Keratinocyte (primary cell): ENCODE measurements at regions not wholly inside any gene's neighbourhood (a gene's known extent, or its start where the extent isn't known, plus 50 kb on each side); places are given as distances from the start of the nearest gene placed in this dataset.

Experiments used
- DNase-seq: peaks from one replicate; pipeline ENCODE4 v3.0.0-alpha.2; 2011; ENCODE audit warnings: low read depth, missing footprints, low spot score
- FAIRE-seq: peaks from 2 replicates; lab custom pipeline; 2011; peaks lifted over from hg19 to GRCh38; lab: Jason Lieb, UNC
- H2AFZ ChIP-seq: 2 replicates; pipeline ENCODE4 v1.6.0; 2012; ENCODE audit warnings: low read length, control low read depth, inconsistent platforms; ENCODE audit not compliant: control insufficient read depth
- H3K27ac ChIP-seq: 2 replicates; pipeline ENCODE4 v1.5.1; 2011; ENCODE audit warnings: low read length; ENCODE audit not compliant: control insufficient read depth, insufficient read depth
- H3K27me3 ChIP-seq: 3 replicates; pipeline ENCODE4 v1.6.0; 2011; ENCODE audit warnings: low read length; ENCODE audit not compliant: control insufficient read depth, insufficient read depth; ENCODE audit errors: extremely low read depth
- H3K36me3 ChIP-seq, 2 experiments: 2 replicates in 1 of 2; 3 replicates in 1 of 2; pipeline ENCODE4 v1.5.1; 2011; ENCODE audit warnings: low read length in 2 of 2, mild to moderate bottlenecking in 1 of 2; ENCODE audit not compliant: control insufficient read depth in 2 of 2, insufficient read depth in 2 of 2; ENCODE audit errors: extremely low read depth in 1 of 2
- H3K4me1 ChIP-seq: 3 replicates; pipeline ENCODE4 v1.5.1; 2011; ENCODE audit warnings: low read length; ENCODE audit not compliant: control insufficient read depth, insufficient read depth; ENCODE audit errors: extremely low read depth
- H3K4me2 ChIP-seq: 3 replicates; pipeline ENCODE4 v1.6.0; 2011; ENCODE audit warnings: low read depth, low read length; ENCODE audit not compliant: control insufficient read depth, insufficient read depth; ENCODE audit errors: extremely low read depth
- H3K4me3 ChIP-seq, 3 experiments: fragments of 200-600 bp in 1 of 3; sonication (generic) in 1 of 3; 2 replicates in 2 of 3; 3 replicates in 1 of 3; pipeline ENCODE4 v1.5.1; 2011 to 2016; ENCODE audit warnings: low read length in 3 of 3, mild to moderate bottlenecking in 3 of 3, control low read depth in 2 of 3, inconsistent platforms in 1 of 3, low read depth in 1 of 3, mixed read lengths in 1 of 3, mixed run types in 1 of 3, moderate library complexity in 1 of 3; ENCODE audit not compliant: control insufficient read depth in 2 of 3, insufficient read depth in 2 of 3; ENCODE audit errors: extremely low read depth in 1 of 3
- H3K79me2 ChIP-seq: 2 replicates; pipeline ENCODE4 v1.6.0; 2012; ENCODE audit warnings: low read length; ENCODE audit not compliant: control insufficient read depth, insufficient read depth
- H3K9ac ChIP-seq: 3 replicates; pipeline ENCODE4 v1.6.0; 2011; ENCODE audit warnings: low read length; ENCODE audit not compliant: control insufficient read depth, insufficient read depth; ENCODE audit errors: extremely low read depth
- H3K9me1 ChIP-seq: 3 replicates; pipeline ENCODE4 v1.6.0; 2011; ENCODE audit warnings: low read length; ENCODE audit not compliant: control insufficient read depth, insufficient read depth; ENCODE audit errors: extremely low read depth
- H3K9me3 ChIP-seq: 2 replicates; pipeline ENCODE4 v1.5.1; 2012; ENCODE audit warnings: low read depth, low read length; ENCODE audit not compliant: control insufficient read depth
- H4K20me1 ChIP-seq: 3 replicates; pipeline ENCODE4 v1.6.0; 2011; ENCODE audit warnings: low read length; ENCODE audit not compliant: control insufficient read depth, insufficient read depth; ENCODE audit errors: extremely low read depth
- EZH2 ChIP-seq: IDR thresholded peaks from one replicate; pipeline ENCODE4 v1.6.1; 2012; ENCODE audit warnings: inconsistent platforms, mild to moderate bottlenecking, low read length, moderate library complexity
- dilution Hi-C: fragments of 300-500 bp; cut with MboI; formaldehyde crosslinking; loops from one replicate; pipeline ENCODE4 v1.7.0; 2020; ENCODE audit warnings: low sequenced_read_pairs; ENCODE audit not compliant: extremely low pct_ligation_motif_present
- TF ChIP-seq, protein P1 (sequence below), 3 experiments: IDR thresholded peaks in 1 of 3; conservative IDR thresholded peaks in 1 of 3; optimal IDR thresholded peaks in 1 of 3; 2 replicates in 2 of 3; 3 replicates in 1 of 3; pipeline versions ENCODE3 to v1.5.1; 2011; ENCODE audit warnings: low read length in 3 of 3, mild to moderate bottlenecking in 3 of 3, moderate library complexity in 2 of 3, control low read depth in 1 of 3, inconsistent platforms in 1 of 3; ENCODE audit not compliant: insufficient read depth in 2 of 3; ENCODE audit errors: extremely low read depth in 1 of 3

DNA sequence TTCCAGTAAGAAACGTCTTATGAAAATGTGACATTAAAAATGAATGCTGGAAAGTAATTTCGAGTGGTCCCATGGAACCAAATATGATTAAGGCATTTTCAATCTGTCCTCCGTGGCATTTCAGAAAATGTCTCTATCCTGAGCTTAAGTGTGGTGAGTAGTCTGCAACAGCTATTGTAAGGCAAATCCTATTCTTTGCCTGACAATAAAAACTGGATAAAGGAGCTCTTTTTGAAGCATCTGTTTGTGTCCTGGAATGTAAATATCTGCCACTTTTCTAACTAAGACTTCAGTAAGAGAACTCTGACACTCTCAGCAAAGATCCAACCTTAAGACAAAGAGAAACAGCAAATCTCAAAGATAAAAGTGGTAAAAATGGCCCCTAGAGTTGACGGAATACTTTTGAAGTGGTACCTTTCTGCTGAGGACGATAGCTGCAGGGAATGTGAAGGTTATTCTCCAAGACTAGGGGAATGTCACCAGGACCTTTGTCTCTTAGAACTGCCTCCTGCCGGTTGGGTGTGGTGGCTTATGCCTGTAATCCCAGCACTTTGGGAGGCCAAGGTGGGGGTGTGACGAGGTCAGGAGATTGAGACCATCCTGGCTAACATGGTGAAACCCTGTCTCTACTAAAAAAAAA is 486.7 kb upstream of the ZP4 start:
- Histone ChIP-seq H3K79me2 (no peaks in the 10 kb centered on the region), H3K4me1 (no peaks in the 10 kb centered on the region), H3K27me3 (no peaks in the 10 kb centered on the region), H2AFZ (no peak overlapping the region), H3K9ac (no peak overlapping the region), H3K9me3 (no peaks in the 10 kb centered on the region), H3K36me3 (no peaks in the 10 kb centered on the region), H3K4me3 (no peak overlapping the region), H4K20me1 (no peaks in the 10 kb centered on the region), H3K27ac (no peak overlapping the region), H3K9me1 (no peaks in the 10 kb centered on the region), H3K4me2 (no peak overlapping the region)
- FAIRE-seq (no peak), DNase-seq (no peak)
- dilution Hi-C loops = no loop called here
- TF ChIP-seq, protein P1, sequence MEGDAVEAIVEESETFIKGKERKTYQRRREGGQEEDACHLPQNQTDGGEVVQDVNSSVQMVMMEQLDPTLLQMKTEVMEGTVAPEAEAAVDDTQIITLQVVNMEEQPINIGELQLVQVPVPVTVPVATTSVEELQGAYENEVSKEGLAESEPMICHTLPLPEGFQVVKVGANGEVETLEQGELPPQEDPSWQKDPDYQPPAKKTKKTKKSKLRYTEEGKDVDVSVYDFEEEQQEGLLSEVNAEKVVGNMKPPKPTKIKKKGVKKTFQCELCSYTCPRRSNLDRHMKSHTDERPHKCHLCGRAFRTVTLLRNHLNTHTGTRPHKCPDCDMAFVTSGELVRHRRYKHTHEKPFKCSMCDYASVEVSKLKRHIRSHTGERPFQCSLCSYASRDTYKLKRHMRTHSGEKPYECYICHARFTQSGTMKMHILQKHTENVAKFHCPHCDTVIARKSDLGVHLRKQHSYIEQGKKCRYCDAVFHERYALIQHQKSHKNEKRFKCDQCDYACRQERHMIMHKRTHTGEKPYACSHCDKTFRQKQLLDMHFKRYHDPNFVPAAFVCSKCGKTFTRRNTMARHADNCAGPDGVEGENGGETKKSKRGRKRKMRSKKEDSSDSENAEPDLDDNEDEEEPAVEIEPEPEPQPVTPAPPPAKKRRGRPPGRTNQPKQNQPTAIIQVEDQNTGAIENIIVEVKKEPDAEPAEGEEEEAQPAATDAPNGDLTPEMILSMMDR (optimal IDR thresholded peaks at IDR 0.05 in 1 of 3, IDR thresholded peaks at IDR 0.05 in 1 of 3, conservative IDR thresholded peaks at IDR 0.05 in 1 of 3; ENCODE audit: extremely low read depth in 1 of 3, insufficient read depth in 2 of 3, low read length in 3 of 3) = no peak
- TF ChIP-seq EZH2 = no peak

DNA sequence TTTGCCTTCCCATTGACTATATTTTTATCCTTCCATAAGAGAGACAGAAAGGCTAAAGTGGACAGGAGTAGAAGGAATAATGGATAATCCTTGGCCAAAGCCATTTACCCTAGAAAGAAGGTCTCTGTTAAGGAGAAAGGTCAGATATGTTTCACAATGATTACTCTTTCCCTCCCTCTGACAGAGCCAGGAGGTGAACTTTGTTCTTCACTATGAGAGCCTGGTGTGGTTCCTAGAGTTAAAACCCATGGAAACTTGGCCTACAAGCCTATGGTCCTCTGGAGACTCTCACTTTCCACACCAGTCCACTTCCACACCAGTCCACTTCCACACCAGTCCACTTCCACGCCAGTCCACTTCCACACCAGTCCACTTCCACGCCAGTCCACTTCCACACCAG is 479.9 kb upstream of the ZP4 start:
- no peak overlapping the region for H2AFZ ChIP-seq
- H3K4me2 ChIP-seq = no peak overlapping the region
- dilution Hi-C loops = no loop called here
- H3K9me1 ChIP-seq = no peaks in the 10 kb centered on the region
- no peaks in the 10 kb centered on the region for H3K36me3 ChIP-seq
- no peak for TF ChIP-seq EZH2
- TF ChIP-seq, protein P1 (optimal IDR thresholded peaks at IDR 0.05 in 1 of 3, IDR thresholded peaks at IDR 0.05 in 1 of 3, conservative IDR thresholded peaks at IDR 0.05 in 1 of 3; ENCODE audit: extremely low read depth in 1 of 3, insufficient read depth in 2 of 3, low read length in 3 of 3) = no peak
- H3K27me3 ChIP-seq = no peaks in the 10 kb centered on the region
- no peaks in the 10 kb centered on the region for H3K9me3 ChIP-seq
- H3K4me1 ChIP-seq = no peaks in the 10 kb centered on the region
- H3K27ac ChIP-seq = no peak overlapping the region
- H4K20me1 ChIP-seq = no peaks in the 10 kb centered on the region
- no peak overlapping the region for H3K4me3 ChIP-seq
- no peak for FAIRE-seq
- no peak for DNase-seq
- no peaks in the 10 kb centered on the region for H3K79me2 ChIP-seq
- H3K9ac ChIP-seq = no peak overlapping the region
